ENCODE measurements at regions not wholly inside any gene's neighbourhood (a gene's known extent, or its start where the extent isn't known, plus 50 kb on each side); places are given as distances from the start of the nearest gene placed in this dataset.

DNA sequence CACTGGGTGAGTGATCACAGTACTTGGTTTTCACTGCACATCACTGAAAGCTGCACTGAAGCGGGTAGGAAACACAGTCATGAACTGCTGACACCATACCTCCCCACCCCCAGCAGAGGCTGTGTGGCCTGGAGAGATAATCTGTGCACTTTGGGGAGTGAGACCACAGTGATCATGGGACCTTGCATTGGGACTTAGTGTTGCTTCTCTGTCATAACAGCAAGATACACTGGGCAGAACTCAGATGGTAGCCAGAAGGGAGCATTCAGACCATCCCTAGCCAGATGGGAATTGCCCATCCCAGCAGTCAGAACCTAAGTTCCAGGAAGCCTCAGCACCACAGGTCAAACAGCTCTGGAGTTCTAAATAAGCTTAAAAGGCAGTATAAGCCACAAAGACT, 346.4 kb upstream of the TMEM229A start:
- Histone ChIP-seq H3K4me3 (no peak overlapping the region), H3K27me3 (no peaks in the 10 kb centered on the region), H3K4me1 (no peaks in the 10 kb centered on the region), H3K27ac (no peak overlapping the region), H3K36me3 (no peaks in the 10 kb centered on the region), H3K9me3 (no peaks in the 10 kb centered on the region)
- intact Hi-C loops (cut with DNase I): no loop called here
- TF ChIP-seq, protein P1, sequence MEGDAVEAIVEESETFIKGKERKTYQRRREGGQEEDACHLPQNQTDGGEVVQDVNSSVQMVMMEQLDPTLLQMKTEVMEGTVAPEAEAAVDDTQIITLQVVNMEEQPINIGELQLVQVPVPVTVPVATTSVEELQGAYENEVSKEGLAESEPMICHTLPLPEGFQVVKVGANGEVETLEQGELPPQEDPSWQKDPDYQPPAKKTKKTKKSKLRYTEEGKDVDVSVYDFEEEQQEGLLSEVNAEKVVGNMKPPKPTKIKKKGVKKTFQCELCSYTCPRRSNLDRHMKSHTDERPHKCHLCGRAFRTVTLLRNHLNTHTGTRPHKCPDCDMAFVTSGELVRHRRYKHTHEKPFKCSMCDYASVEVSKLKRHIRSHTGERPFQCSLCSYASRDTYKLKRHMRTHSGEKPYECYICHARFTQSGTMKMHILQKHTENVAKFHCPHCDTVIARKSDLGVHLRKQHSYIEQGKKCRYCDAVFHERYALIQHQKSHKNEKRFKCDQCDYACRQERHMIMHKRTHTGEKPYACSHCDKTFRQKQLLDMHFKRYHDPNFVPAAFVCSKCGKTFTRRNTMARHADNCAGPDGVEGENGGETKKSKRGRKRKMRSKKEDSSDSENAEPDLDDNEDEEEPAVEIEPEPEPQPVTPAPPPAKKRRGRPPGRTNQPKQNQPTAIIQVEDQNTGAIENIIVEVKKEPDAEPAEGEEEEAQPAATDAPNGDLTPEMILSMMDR (IDR thresholded peaks at IDR 0.05): no peak
- DNase-seq: no peak
- no peak for ATAC-seq

DNA sequence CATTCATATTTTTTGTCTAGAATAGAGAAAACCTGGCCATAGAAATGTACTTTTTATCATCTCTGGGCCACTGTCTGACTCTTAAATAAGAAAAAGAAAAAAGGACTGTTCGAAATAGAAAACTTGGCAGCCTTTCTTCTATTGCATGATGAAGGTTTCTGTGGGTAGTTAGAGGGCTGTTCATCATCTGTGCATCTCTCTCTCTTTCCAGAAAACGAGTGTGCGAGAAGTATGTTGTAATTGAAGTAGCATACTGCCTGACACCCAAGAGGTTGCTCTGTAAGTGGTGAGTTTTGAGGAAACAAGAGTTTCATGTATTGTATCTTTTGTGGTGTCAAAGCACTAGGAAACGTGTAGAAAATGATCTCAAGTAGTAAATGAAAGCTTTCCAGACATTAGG, 343.2 kb upstream of the TMEM229A start:
- intact Hi-C loops (cut with DNase I): no loop called here
- no peak for ATAC-seq
- no peak for DNase-seq
- no peaks in the 10 kb centered on the region for H3K27me3 ChIP-seq
- TF ChIP-seq, protein P1 (IDR thresholded peaks at IDR 0.05): no peak
- H3K4me3 ChIP-seq: no peak overlapping the region
- H3K4me1 ChIP-seq: no peaks in the 10 kb centered on the region
- no peaks in the 10 kb centered on the region for H3K9me3 ChIP-seq
- H3K27ac ChIP-seq: no peak overlapping the region
- no peaks in the 10 kb centered on the region for H3K36me3 ChIP-seq

DNA sequence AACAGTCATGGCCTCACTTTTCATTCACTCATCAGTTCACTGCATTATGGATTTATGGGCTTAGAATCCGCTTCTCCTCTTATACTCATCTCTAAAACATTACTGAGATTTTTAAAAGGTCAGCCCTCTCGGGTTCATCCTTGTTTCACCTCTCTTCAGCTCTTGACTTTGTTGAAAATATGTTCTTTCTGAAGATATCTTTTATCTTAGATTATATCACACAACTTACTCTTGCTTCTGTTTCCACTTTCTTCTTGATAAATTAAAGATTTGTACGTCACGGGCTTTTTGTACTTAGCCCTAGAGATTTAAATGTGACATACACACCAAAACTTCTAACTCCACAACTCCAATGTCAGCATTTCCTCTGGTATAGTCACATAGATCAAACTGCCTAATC, 342.5 kb upstream of the TMEM229A start:
- H3K27ac ChIP-seq: no peak overlapping the region
- no peak for DNase-seq
- ATAC-seq: no peak
- TF ChIP-seq, protein P1 (IDR thresholded peaks at IDR 0.05): no peak
- no peak overlapping the region for H3K4me3 ChIP-seq
- H3K27me3 ChIP-seq: no peaks in the 10 kb centered on the region
- no peaks in the 10 kb centered on the region for H3K9me3 ChIP-seq
- no peaks in the 10 kb centered on the region for H3K4me1 ChIP-seq
- intact Hi-C loops (cut with DNase I): no loop called here
- no peaks in the 10 kb centered on the region for H3K36me3 ChIP-seq

DNA sequence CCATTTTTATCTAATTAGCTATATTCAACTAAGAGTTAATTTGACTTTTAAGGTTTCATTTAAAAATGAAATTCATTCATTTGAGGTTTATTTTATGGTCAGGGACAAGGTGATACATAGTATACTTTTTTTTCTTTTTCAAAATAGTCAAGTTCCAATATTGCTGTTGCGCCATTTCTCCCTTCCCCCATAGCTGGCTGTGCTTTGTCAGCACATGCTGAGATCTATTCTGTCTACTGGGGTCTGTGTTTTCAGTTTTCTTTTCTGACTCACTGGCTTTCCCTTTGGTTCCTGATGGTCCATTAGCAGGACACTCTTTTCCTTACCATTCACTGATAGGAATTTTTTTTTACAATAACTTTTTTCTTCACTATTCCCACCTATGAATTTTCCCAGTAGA, 336.4 kb upstream of the TMEM229A start:
- DNase-seq (no peak), ATAC-seq (no peak)
- intact Hi-C loops (cut with DNase I): no loop called here
- no peak overlapping the region for H3K4me3 ChIP-seq
- no peak overlapping the region for H3K27ac ChIP-seq
- H3K27me3 ChIP-seq: no peaks in the 10 kb centered on the region
- no peaks in the 10 kb centered on the region for H3K4me1 ChIP-seq
- TF ChIP-seq, protein P1 (IDR thresholded peaks at IDR 0.05): no peak
- no peaks in the 10 kb centered on the region for H3K36me3 ChIP-seq
- peaks cover 0 to 3% of the 10 kb centered on the region in 2 donors for H3K9me3 ChIP-seq

DNA sequence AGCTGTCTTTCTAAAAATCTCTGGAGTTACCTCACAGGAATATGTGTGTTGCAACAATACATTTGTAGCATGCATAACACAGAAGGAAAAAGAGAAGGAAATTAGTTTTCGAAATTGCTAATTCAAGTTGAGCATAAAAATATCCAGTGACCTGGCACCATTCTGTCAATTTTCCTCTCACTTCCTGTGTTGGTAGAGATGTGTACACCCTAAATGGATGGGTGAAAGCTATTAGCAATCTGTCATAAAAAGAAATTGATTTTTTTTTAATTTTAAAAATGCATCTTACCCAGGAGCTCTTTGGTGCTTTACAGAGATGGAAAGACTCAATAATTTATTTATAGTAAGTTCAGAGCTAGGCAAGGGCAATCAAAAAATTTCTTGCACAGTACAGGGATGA, 333.3 kb upstream of the TMEM229A start:
- intact Hi-C loops (cut with DNase I): no loop called here
- no peak overlapping the region for H3K27ac ChIP-seq
- no peak for DNase-seq
- TF ChIP-seq, protein P1 (IDR thresholded peaks at IDR 0.05): no peak
- H3K4me3 ChIP-seq: no peak overlapping the region
- H3K4me1 ChIP-seq: no peaks in the 10 kb centered on the region
- no peaks in the 10 kb centered on the region for H3K36me3 ChIP-seq
- H3K9me3 ChIP-seq: peaks cover 0 to 11% of the 10 kb centered on the region in 2 donors
- no peaks in the 10 kb centered on the region for H3K27me3 ChIP-seq
- ATAC-seq: no peak
